Transverse colon (tissue), 3 donors: ENCODE measurements at regions not wholly inside any gene's neighbourhood (a gene's known extent, or its start where the extent isn't known, plus 50 kb on each side); places are given as distances from the start of the nearest gene placed in this dataset.

Experiments used
- CTCF ChIP-seq, 5 experiments: fragments of 200-600 bp in 3 of 5; fragments of 450-650 bp in 2 of 5; sonication (generic) in 3 of 5; IDR thresholded peaks; 1 replicate in 2 of 5; 2 replicates in 3 of 5; pipeline ENCODE4 v1.5.1; 2016 to 2017; ENCODE audit warnings: antibody characterized with exemption in 5 of 5, inconsistent platforms in 3 of 5, mild to moderate bottlenecking in 2 of 5, moderate library complexity in 1 of 5
- EP300 ChIP-seq: sonication (generic); formaldehyde crosslinking; IDR thresholded peaks from one replicate; pipeline ENCODE4 v1.6.1; 2017; ENCODE audit warnings: antibody characterized with exemption, low read depth

GRCh38 chr3:177515786-177516157 is 318.5 kb upstream of the TBL1XR1 start:
- TF ChIP-seq CTCF (IDR thresholded peaks at IDR 0.05) (no peak), EP300 (no peak)
